OCI-LY3 (cell line): ENCODE measurements at regions not wholly inside any gene's neighbourhood (a gene's known extent, or its start where the extent isn't known, plus 50 kb on each side); places are given as distances from the start of the nearest gene placed in this dataset.

ENCODE experiments used
- CTCF ChIP-seq: fragments of 200-600, 300-600 bp; sonication (generic); IDR thresholded peaks from 2 replicates; pipeline ENCODE4 v1.5.1; 2014; ENCODE audit warnings: antibody characterized with exemption, low read length, low read depth
- EZH2phosphoT487 ChIP-seq: fragments of 200-600 bp; shearing (Covaris generic); IDR thresholded peaks from 2 replicates; pipeline ENCODE4 v1.6.1; 2018; ENCODE audit warnings: antibody characterized with exemption, mixed run types, low read depth

GRCh38 chr6:145155411-145155810 lies 579.9 kb downstream of the EPM2A start:
- TF ChIP-seq CTCF (no peak), EZH2phosphoT487 (no peak)
